H1 (cell line): ENCODE measurements at regions not wholly inside any gene's neighbourhood (a gene's known extent, or its start where the extent isn't known, plus 50 kb on each side); places are given as distances from the start of the nearest gene placed in this dataset.

Experiments
- CTCF ChIA-PET: fragments of 300-600 bp; sonication (Branson Sonifier 250); formaldehyde crosslinking; loops from one replicate; lab custom pipeline; 2021; ENCODE audit not compliant: partially characterized antibody; lab: Charles Lee
- POLR2A ChIA-PET: fragments of 300-600 bp; sonication (Branson Sonifier 250); formaldehyde crosslinking; loops from one replicate; lab custom pipeline; 2021; ENCODE audit warnings: inconsistent platforms; ENCODE audit not compliant: partially characterized antibody; lab: Charles Lee
- DNase-seq, 2 experiments: peaks; one replicate each; pipeline versions ENCODE4 v3.0.0 to v3.0.0-alpha.2; 2010 to 2022; ENCODE audit warnings: low spot score in 2 of 2, low read depth in 1 of 2, mixed read lengths in 1 of 2
- FAIRE-seq: peaks from 2 replicates; lab custom pipeline; 2011; peaks lifted over from hg19 to GRCh38; lab: Jason Lieb, UNC
- H2AFZ ChIP-seq: 2 replicates; pipeline ENCODE4 v1.8.1; 2012; ENCODE audit warnings: low read length, inconsistent platforms
- H2AK5ac ChIP-seq: 2 replicates; pipeline ENCODE4 v1.6.1; 2013; ENCODE audit warnings: low read depth, low read length
- H2BK120ac ChIP-seq: replicated peaks from 2 replicates; pipeline ENCODE3; 2013; ENCODE audit warnings: low read depth, low read length, inconsistent platforms
- H2BK12ac ChIP-seq: 2 replicates; pipeline ENCODE4 v1.6.1; 2013; ENCODE audit warnings: low read depth, low read length
- H2BK15ac ChIP-seq: 2 replicates; pipeline ENCODE4 v1.6.1; 2013; ENCODE audit warnings: low read length
- H2BK20ac ChIP-seq: 2 replicates; pipeline ENCODE4 v1.6.1; 2013; ENCODE audit warnings: low read length
- H2BK5ac ChIP-seq: 2 replicates; pipeline ENCODE4 v1.6.1; 2013; ENCODE audit warnings: low read depth, low read length
- H3K14ac ChIP-seq: 2 replicates; pipeline ENCODE4 v1.6.1; 2013; ENCODE audit warnings: inconsistent platforms; ENCODE audit not compliant: insufficient read length
- H3K18ac ChIP-seq: 2 replicates; pipeline ENCODE4 v1.6.1; 2013; ENCODE audit warnings: low read length; ENCODE audit errors: extremely low read depth
- H3K23ac ChIP-seq: 2 replicates; pipeline ENCODE4 v1.6.1; 2013; ENCODE audit warnings: inconsistent platforms; ENCODE audit not compliant: insufficient read length
- H3K23me2 ChIP-seq: 2 replicates; pipeline ENCODE4 v1.6.1; 2013; ENCODE audit warnings: low read depth, low read length
- H3K27ac ChIP-seq: 2 replicates; pipeline ENCODE4 v1.6.1; 2011; ENCODE audit warnings: low read depth, low read length, inconsistent platforms
- H3K27me3 ChIP-seq, 4 experiments: replicated peaks in 1 of 4; 1 replicate in 1 of 4; 2 replicates in 3 of 4; pipeline versions ENCODE4 v1.6.1 to v1.8.1; 2011 to 2013; ENCODE audit warnings: low read length in 3 of 4, mild to moderate bottlenecking in 3 of 4, inconsistent platforms in 2 of 4, mixed read lengths in 2 of 4, moderate library complexity in 1 of 4; ENCODE audit not compliant: control insufficient read depth in 3 of 4, insufficient read depth in 3 of 4; ENCODE audit errors: extremely low read depth in 1 of 4
- H3K36me3 ChIP-seq, 4 experiments: 2 replicates each; pipeline versions ENCODE4 v1.6.1 to v1.8.1; 2011 to 2013; ENCODE audit warnings: mild to moderate bottlenecking in 4 of 4, low read length in 3 of 4, moderate library complexity in 2 of 4, control low read depth in 1 of 4, inconsistent platforms in 1 of 4; ENCODE audit not compliant: insufficient read depth in 4 of 4, control insufficient read depth in 2 of 4
- H3K4ac ChIP-seq: replicated peaks from 2 replicates; pipeline ENCODE3; 2013; ENCODE audit warnings: low read length, low read depth, mixed read lengths, inconsistent platforms; ENCODE audit not compliant: insufficient read length
- H3K4me1 ChIP-seq, 4 experiments: replicated peaks in 1 of 4; 1 replicate in 1 of 4; 2 replicates in 3 of 4; pipeline versions ENCODE4 v1.6.1 to v1.8.1; 2011 to 2013; ENCODE audit warnings: low read length in 3 of 4, inconsistent platforms in 2 of 4, mixed read lengths in 1 of 4; ENCODE audit not compliant: insufficient read depth in 4 of 4, control insufficient read depth in 3 of 4
- H3K4me2 ChIP-seq, 2 experiments: 2 replicates each; pipeline versions ENCODE4 v1.6.1 to v1.8.1; 2011 to 2013; ENCODE audit warnings: low read depth in 2 of 2, low read length in 2 of 2, control low read depth in 1 of 2, inconsistent platforms in 1 of 2, mild to moderate bottlenecking in 1 of 2; ENCODE audit not compliant: insufficient read depth in 1 of 2
- H3K4me3 ChIP-seq, 4 experiments: fragments of 200-600, 300-600 bp in 1 of 4; sonication (generic), shearing (Covaris generic), sonication (Bioruptor Twin) in 1 of 4; 2 replicates each; pipeline versions ENCODE4 v1.5.1 to v1.8.1; 2011 to 2016; ENCODE audit warnings: low read length in 4 of 4, low read depth in 3 of 4, control low read depth in 2 of 4, inconsistent platforms in 2 of 4, mild to moderate bottlenecking in 2 of 4, mixed read lengths in 1 of 4, moderate library complexity in 1 of 4; ENCODE audit not compliant: insufficient read depth in 2 of 4; ENCODE audit errors: extremely low read depth in 1 of 4
- H3K56ac ChIP-seq: replicated peaks from 2 replicates; pipeline ENCODE3; 2013; ENCODE audit warnings: low read depth, mild to moderate bottlenecking, mixed read lengths, low read length, inconsistent platforms; ENCODE audit not compliant: insufficient read length
- H3K79me1 ChIP-seq: 2 replicates; pipeline ENCODE4 v1.6.1; 2013; ENCODE audit warnings: low read depth, low read length, control low read depth
- H3K79me2 ChIP-seq, 2 experiments: 2 replicates each; pipeline versions ENCODE4 v1.6.1 to v1.8.1; 2012 to 2013; ENCODE audit warnings: low read length in 2 of 2, mild to moderate bottlenecking in 2 of 2, inconsistent platforms in 1 of 2; ENCODE audit not compliant: insufficient read depth in 2 of 2, control insufficient read depth in 1 of 2
- H3K9ac ChIP-seq, 4 experiments: replicated peaks in 1 of 4; 1 replicate in 1 of 4; 2 replicates in 3 of 4; pipeline versions ENCODE4 v1.6.1 to v1.8.1; 2011 to 2013; ENCODE audit warnings: low read depth in 3 of 4, low read length in 3 of 4, control low read depth in 2 of 4, mild to moderate bottlenecking in 2 of 4, moderate library complexity in 2 of 4, inconsistent platforms in 1 of 4; ENCODE audit errors: extremely low read depth in 1 of 4
- H3K9me3 ChIP-seq, 2 experiments: 2 replicates each; pipeline versions ENCODE4 v1.6.1 to v1.8.1; 2012 to 2013; ENCODE audit warnings: mild to moderate bottlenecking in 2 of 2, moderate library complexity in 2 of 2, control low read depth in 1 of 2, inconsistent platforms in 1 of 2, low read depth in 1 of 2, low read length in 1 of 2, mixed read lengths in 1 of 2; ENCODE audit not compliant: insufficient read depth in 2 of 2
- H4K20me1 ChIP-seq, 2 experiments: replicated peaks in 1 of 2; 2 replicates each; pipeline versions ENCODE3 to v1.8.1; 2011 to 2013; ENCODE audit warnings: inconsistent platforms in 2 of 2, low read length in 2 of 2, mild to moderate bottlenecking in 1 of 2; ENCODE audit not compliant: insufficient read depth in 2 of 2, control insufficient read depth in 1 of 2
- H4K5ac ChIP-seq: 2 replicates; pipeline ENCODE4 v1.6.1; 2013; ENCODE audit warnings: low read length, low read depth, mixed read lengths, inconsistent platforms; ENCODE audit not compliant: insufficient read length
- H4K8ac ChIP-seq: 2 replicates; pipeline ENCODE4 v1.8.0; 2013; ENCODE audit warnings: mild to moderate bottlenecking, moderate library complexity, low read length, inconsistent platforms; ENCODE audit not compliant: insufficient read depth; ENCODE audit errors: extremely low read depth
- H4K91ac ChIP-seq: replicated peaks from 2 replicates; pipeline ENCODE3; 2013; ENCODE audit warnings: low read length, mixed read lengths, inconsistent platforms; ENCODE audit not compliant: insufficient read length
- ASH2L ChIP-seq: fragments of 200-600, 300-600 bp; sonication (generic); IDR thresholded peaks from one replicate; pipeline ENCODE4 v1.7.1; 2017; ENCODE audit warnings: low read length
- BCL11A ChIP-seq, 2 experiments: IDR thresholded peaks; one replicate each; pipeline ENCODE4 v1.6.1; 2011; ENCODE audit warnings: low read depth in 2 of 2, low read length in 2 of 2, mild to moderate bottlenecking in 2 of 2
- CTBP2 ChIP-seq: IDR thresholded peaks from 2 replicates; pipeline ENCODE4 v1.7.0; 2011; ENCODE audit warnings: borderline replicate concordance, mild to moderate bottlenecking, moderate library complexity, mixed read lengths, low read length; ENCODE audit not compliant: insufficient read depth, insufficient read length
- E2F6 ChIP-seq: IDR thresholded peaks from 2 replicates; pipeline ENCODE4 v1.6.1; 2012; ENCODE audit warnings: inconsistent platforms
- EGR1 ChIP-seq: IDR thresholded peaks from 2 replicates; pipeline ENCODE4 v1.6.1; 2011; ENCODE audit warnings: low read depth, low read length, borderline replicate concordance
- EP300 ChIP-seq, 2 experiments: IDR thresholded peaks; 1 replicate in 1 of 2; 2 replicates in 1 of 2; pipeline ENCODE4 v1.6.1; 2011 to 2012; ENCODE audit warnings: low read depth in 2 of 2, low read length in 2 of 2, mild to moderate bottlenecking in 2 of 2, borderline replicate concordance in 1 of 2, inconsistent platforms in 1 of 2, moderate library complexity in 1 of 2
- FOSL1 ChIP-seq: IDR thresholded peaks from 2 replicates; pipeline ENCODE4 v1.6.1; 2011; ENCODE audit warnings: mild to moderate bottlenecking, low read depth, low read length, moderate library complexity; ENCODE audit not compliant: insufficient read depth
- GABPA ChIP-seq: IDR thresholded peaks from 2 replicates; pipeline ENCODE4 v1.6.1; 2011; ENCODE audit warnings: mild to moderate bottlenecking, low read length, moderate library complexity, borderline replicate concordance; ENCODE audit not compliant: insufficient read depth
- KDM5A ChIP-seq: fragments of 200-600 bp; IDR thresholded peaks from 2 replicates; pipeline ENCODE4 v1.7.1; 2012; ENCODE audit warnings: mild to moderate bottlenecking, low read length, inconsistent platforms, mixed read lengths
- POLR2AphosphoS5 ChIP-seq: IDR thresholded peaks from 2 replicates; pipeline ENCODE4 v1.6.1; 2011; ENCODE audit warnings: low read depth, low read length
- SP1 ChIP-seq: IDR thresholded peaks from 2 replicates; pipeline ENCODE4 v1.6.1; 2011; ENCODE audit warnings: low read depth, low read length
- SP4 ChIP-seq: IDR thresholded peaks from 2 replicates; pipeline ENCODE4 v1.6.1; 2012; ENCODE audit warnings: low read length, inconsistent platforms
- TAF7 ChIP-seq: optimal IDR thresholded peaks from 2 replicates; pipeline ENCODE3; 2011; ENCODE audit warnings: low read depth, mild to moderate bottlenecking, inconsistent platforms, low read length, moderate library complexity, borderline replicate concordance
- TBP ChIP-seq: IDR thresholded peaks from 2 replicates; pipeline ENCODE4 v1.6.1; 2011; ENCODE audit warnings: low read depth, low read length, improper control_type of control experiment
- WGBS, 2 experiments: shearing (Covaris generic) in 1 of 2; methylation state at CpG; one replicate each; pipeline versions ENCODE4 v1.1.6 to v1.1.7; 2013 to 2015; ENCODE audit warnings: low lambda C conversion rate in 2 of 2, mixed read lengths in 2 of 2, inconsistent platforms in 1 of 2, low coverage in 1 of 2, missing lambda C conversion rate in 1 of 2; ENCODE audit not compliant: insufficient replicate concordance in 2 of 2, insufficient coverage in 1 of 2, insufficient read length in 1 of 2; ENCODE audit errors: extremely low coverage in 1 of 2, missing lambda C conversion rate in 1 of 2; 5-methylcytosine and 5-hydroxymethylcytosine counted together

- Histone ChIP-seq H3K18ac (no peak overlapping the region), H3K79me2 (no peaks in the 10 kb centered on the region), H2BK12ac (no peak overlapping the region), H3K56ac (no peak overlapping the region), H3K9me3 (peaks cover 7 to 8% of the 10 kb centered on the region in 2 experiments; a peak in 3 of 4 replicates), H3K9ac (no peak overlapping the region), H3K79me1 (no peaks in the 10 kb centered on the region), H2BK15ac (no peak overlapping the region), H3K27me3 (no peaks in the 10 kb centered on the region), H2AFZ (no peak overlapping the region), H4K8ac (no peak overlapping the region), H3K4ac (no peak overlapping the region), H2AK5ac (no peak overlapping the region), H2BK120ac (no peak overlapping the region), H4K20me1 (no peaks in the 10 kb centered on the region), H2BK5ac (no peak overlapping the region), H4K91ac (no peak overlapping the region), H3K14ac (no peak overlapping the region), H3K36me3 (no peaks in the 10 kb centered on the region; a peak in 1 of 8 replicates), H3K27ac (no peak overlapping the region), H2BK20ac (no peak overlapping the region), H3K4me1 (peaks cover 0 to 7% (median 5%) of the 10 kb centered on the region in 4 experiments; a peak in 3 of 7 replicates), H3K4me3 (no peak overlapping the region), H3K23me2 (no peaks in the 10 kb centered on the region), H3K4me2 (no peak overlapping the region), H4K5ac (no peak overlapping the region), H3K23ac (no peak overlapping the region)
- WGBS, 2 experiments: 84% methylated on average over 4 of the region's 4 CpGs; no CpG with 5 or more reads in 1 of the 2 experiments
- POLR2A ChIA-PET: no interaction called here
- CTCF ChIA-PET: interaction anchor here (1.2 kb wide), 1 partner anchor 143 kb away, joined by 3 read pairs; no protein-coding TSS in a partner anchor
- FAIRE-seq (no peak), DNase-seq (no peak)
- TF ChIP-seq E2F6: no peak
- TF ChIP-seq SP4: no peak
- no peak for TF ChIP-seq BCL11A (IDR thresholded peaks at IDR 0.05; ENCODE audit: low read depth in 2 of 2, low read length in 2 of 2)
- no peak for TF ChIP-seq EGR1
- TF ChIP-seq SP1: no peak
- no peak for TF ChIP-seq GABPA
- no peak for TF ChIP-seq POLR2AphosphoS5
- no peak for TF ChIP-seq TAF7
- no peak for TF ChIP-seq TBP
- TF ChIP-seq KDM5A: no peak
- TF ChIP-seq ASH2L: no peak
- no peak for TF ChIP-seq EP300 (IDR thresholded peaks at IDR 0.05; ENCODE audit: borderline replicate concordance in 1 of 2, low read depth in 2 of 2, low read length in 2 of 2)
- TF ChIP-seq CTBP2: no peak
- TF ChIP-seq FOSL1: no peak
Observed at GRCh38 chr10:65275296-65275695, 1650.5 kb upstream of the LRRTM3 start.
